ENCODE measurements at regions not wholly inside any gene's neighbourhood (a gene's known extent, or its start where the extent isn't known, plus 50 kb on each side); places are given as distances from the start of the nearest gene placed in this dataset.

GRCh38 chr2:216286616-216287231 lies 85.6 kb downstream of the MARCHF4 start:
- no peak for DNase-seq (ENCODE audit: low spot score)

DNA sequence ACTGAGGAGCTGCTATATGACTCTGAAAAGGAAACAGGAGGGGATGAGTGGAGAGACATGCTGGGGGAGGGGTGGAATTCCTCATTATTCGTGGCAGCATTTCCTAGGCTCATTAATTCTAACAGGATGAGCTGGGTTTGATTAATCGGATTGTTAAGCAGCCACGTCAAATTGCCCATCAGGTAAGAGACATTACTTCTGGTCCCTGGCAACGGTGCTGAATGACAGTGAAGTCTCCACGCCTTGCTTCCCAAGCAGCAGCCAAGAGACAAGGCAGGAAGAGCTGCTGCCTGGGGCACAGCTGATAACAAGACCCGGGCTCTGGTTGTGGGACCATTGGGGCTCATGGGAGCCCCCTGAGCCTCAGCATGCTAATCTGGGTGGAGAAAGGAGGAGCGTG lies 86.6 kb downstream of the MARCHF4 start:
- no peak for DNase-seq (ENCODE audit: low spot score)

DNA sequence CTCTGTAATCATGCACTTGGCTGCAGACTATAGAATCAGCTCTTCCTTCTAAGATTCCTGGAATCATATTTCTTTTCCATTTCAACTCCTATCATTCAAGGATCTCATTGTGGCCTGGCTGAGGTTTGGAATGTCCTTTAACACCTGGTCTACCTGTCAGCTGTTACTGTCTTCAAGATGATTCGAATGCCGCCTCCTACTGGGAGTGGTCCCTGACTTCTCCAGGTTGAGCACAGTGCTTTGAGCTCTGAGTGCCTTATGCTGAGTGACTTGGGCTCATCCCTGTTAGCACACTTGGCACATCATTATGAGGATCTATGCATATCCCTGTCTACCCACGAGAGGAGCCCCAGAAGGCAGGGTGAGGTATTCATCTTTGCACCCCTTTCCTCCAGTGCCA lies 87.6 kb downstream of the MARCHF4 start:
- no peak for DNase-seq (ENCODE audit: low spot score)

GRCh38 chr2:216283038-216283900 lies 89.0 kb downstream of the MARCHF4 start:
- DNase-seq (ENCODE audit: low spot score): peak; percentile 8

GRCh38 chr2:216281876-216282275 lies 90.4 kb downstream of the MARCHF4 start:
- DNase-seq (ENCODE audit: low spot score): no peak

DNA sequence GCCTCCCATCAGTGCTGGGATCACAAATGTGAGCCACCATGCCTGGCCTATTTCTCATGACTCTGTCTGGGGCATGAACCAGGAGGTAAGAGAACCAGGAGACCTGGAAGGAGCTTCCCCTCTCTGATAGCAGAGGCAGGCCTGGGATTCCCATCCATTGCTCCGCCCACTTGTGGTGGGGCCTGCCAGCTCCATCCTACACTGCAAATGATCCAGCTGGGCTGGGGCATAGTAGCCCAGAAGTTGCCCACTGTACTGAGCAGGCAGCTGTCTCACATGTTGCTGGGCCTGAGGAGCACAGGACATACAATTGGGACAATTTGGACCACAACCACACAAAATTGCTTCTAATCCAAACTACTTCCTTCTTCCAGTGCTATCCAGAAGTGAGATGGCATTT lies 91.0 kb downstream of the MARCHF4 start:
- no peak for DNase-seq (ENCODE audit: low spot score)

DNA sequence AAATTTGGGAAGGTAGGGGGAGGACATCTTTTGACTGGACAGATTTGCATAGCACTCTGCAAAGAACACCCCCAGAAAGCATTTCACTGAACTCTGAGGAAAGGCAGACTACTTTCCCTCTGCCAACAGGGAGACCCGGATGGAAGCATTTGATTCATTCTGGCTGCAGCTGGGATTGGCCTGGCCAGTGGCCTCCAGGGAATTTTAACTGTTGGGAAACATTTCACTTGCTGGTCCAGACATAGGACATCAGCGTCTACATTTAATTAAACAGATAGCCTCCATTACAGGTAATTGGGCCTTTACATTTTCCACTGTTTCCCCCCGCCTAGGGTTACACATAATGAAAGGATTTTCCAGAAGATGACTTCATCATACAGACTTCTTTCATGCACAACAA lies 92.8 kb downstream of the MARCHF4 start:
- DNase-seq (ENCODE audit: low spot score): no peak

DNA sequence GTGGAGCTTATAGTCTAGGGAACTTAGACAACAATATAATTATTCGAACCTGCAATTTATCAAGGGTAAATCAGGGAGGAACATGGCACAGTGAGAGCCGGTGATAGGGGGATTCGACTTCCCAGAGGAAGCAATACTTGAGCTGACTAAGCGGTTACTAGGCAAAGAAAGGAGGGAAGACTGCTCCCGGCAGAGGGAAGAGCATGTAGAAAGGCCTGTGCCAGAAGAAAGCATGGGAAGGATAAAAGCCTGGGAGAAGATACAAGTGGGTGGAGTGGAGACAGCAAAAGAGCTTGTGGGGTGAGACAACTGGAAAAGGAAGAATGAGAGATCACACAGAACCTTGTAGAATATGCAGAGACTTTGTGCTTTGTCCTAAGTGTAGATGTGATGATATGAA lies 93.3 kb downstream of the MARCHF4 start:
- DNase-seq (ENCODE audit: low spot score): no peak

DNA sequence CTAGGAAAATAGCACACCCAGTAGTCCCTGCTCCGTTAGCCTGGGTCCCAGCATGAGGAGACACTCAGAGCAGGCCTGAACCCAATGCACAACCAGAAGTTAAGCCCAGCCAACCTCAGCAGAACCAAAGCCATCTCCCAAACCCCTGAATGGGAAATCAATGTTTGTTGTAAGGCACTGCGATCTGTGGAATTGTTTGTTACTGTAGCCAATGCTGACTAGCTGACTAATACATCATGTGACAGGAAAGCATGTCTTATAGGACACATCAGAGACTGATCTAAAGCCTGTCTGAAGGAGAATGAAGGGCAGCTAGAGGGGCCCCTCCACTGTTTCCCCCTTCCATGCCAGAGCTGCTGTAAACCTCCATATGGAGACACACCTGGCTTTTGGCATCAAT lies 96.4 kb downstream of the MARCHF4 start:
- DNase-seq (ENCODE audit: low spot score): no peak

DNA sequence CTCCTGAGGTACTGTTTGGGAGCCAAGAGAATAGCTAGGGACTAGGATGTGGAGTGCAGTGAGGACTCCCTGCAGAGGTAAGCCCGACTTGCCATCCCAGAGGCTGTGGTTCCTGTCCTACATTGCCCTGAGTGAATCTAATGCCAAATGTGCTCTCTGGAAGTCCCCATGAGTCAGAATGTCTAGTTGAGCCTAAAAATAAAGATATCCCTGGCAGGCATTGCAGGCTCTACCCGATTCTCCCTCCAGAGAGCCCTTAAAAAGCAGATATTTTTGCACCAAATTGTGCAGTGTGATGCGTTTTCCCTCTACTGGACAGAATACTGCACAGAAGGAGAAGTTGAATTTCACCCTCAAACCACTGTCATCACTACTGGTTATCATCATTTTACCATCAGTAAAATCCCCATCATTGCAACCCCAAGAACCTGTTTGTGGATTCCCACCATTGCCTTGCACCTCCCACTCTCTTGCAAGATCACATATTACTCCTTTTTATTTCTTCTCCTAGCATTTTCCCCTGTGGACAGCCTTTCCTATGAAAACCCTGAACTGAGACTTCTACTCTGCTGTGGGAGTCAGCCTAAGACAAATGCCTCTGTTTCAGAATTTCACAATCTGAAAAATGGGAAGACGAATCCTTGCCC lies 98.0 kb downstream of the MARCHF4 start:
- DNase-seq (ENCODE audit: low spot score): no peak

DNA sequence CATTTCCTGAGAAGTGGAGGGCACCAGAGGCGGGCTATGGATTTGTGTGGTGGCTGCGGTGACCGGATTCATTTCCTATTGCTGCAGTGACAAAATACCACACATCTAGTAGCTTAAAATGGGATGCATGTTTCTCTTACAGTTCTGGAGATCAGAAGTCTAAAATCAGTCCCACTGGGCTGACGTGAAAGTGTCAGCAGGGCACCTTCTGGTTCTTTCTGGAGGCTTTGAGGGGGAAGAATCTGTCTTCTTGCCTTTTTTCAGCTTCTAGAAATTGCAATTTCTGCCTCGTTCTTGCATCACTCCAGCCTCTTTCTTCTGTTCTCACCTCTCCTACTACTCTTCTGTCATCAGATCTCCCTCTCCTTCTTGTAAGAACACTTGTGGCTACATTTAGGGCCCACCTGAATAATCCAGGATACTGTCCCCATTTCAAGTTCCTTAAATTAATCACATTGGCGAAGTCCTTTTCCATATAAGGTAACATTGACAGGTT lies 111.2 kb downstream of the MARCHF4 start:
- no peak for DNase-seq (ENCODE audit: low spot score)

GRCh38 chr2:216260629-216261028 lies 111.7 kb downstream of the MARCHF4 start:
- DNase-seq (ENCODE audit: low spot score): no peak

GRCh38 chr2:216259081-216259480 lies 113.2 kb downstream of the MARCHF4 start:
- no peak for DNase-seq (ENCODE audit: low spot score)

DNA sequence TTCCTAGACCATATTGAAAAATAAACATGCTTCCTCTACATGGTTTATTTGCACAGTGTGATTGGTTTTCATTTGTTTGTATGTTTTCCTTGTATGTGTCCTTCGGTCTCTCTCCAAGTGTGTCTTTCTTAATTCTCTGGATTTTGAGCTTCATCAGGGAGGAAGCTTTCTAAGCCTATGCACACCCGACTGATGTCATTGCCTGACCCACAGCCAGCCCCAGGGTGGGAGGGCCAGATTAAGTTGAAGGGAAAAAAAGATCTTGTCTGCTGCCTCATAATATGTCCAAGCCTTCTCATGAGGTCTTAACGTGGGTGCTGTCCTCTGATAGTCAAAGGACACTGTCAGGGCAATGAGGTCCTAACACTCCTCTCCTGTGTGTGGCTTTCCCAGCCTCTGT lies 115.2 kb downstream of the MARCHF4 start:
- no peak for DNase-seq (ENCODE audit: low spot score)
